ENCODE measurements at regions not wholly inside any gene's neighbourhood (a gene's known extent, or its start where the extent isn't known, plus 50 kb on each side); places are given as distances from the start of the nearest gene placed in this dataset.

GRCh38 chr5:107088907-107089306 lies 581.8 kb downstream of the EFNA5 start:
- DNase-seq = no peak

GRCh38 chr5:107085572-107085971 lies 585.2 kb downstream of the EFNA5 start:
- no peak for DNase-seq

- no peak for DNase-seq
Measured at GRCh38 chr5:107074996-107075395, 595.7 kb downstream of the EFNA5 start.

- no peak for DNase-seq
Measured at GRCh38 chr5:107072967-107073366, 597.8 kb downstream of the EFNA5 start.

GRCh38 chr5:107072440-107072839 lies 598.3 kb downstream of the EFNA5 start:
- DNase-seq = no peak

- no peak for DNase-seq
Measured at GRCh38 chr5:107068782-107069181, 602.0 kb downstream of the EFNA5 start.

GRCh38 chr5:107067395-107067794 lies 603.3 kb downstream of the EFNA5 start:
- peak in 46 of 58 donors; percentile 1 to 65 (median 25) for DNase-seq

- no peak for DNase-seq
Measured at GRCh38 chr5:107063511-107063910, 607.2 kb downstream of the EFNA5 start.

- DNase-seq = no peak
Measured at GRCh38 chr5:107058803-107059202, 611.9 kb downstream of the EFNA5 start.

- DNase-seq = no peak
Measured at GRCh38 chr5:107058235-107058634, 612.5 kb downstream of the EFNA5 start.

- DNase-seq = no peak
Measured at GRCh38 chr5:107056278-107056677, 614.5 kb downstream of the EFNA5 start.

- DNase-seq = no peak
Measured at GRCh38 chr5:107047048-107047447, 623.7 kb downstream of the EFNA5 start.

GRCh38 chr5:107043665-107044064 lies 627.1 kb downstream of the EFNA5 start:
- DNase-seq = no peak

GRCh38 chr5:107040907-107041306 lies 629.8 kb downstream of the EFNA5 start:
- no peak for DNase-seq

- DNase-seq = no peak
Measured at GRCh38 chr5:107032629-107033028, 638.1 kb downstream of the EFNA5 start.

- no peak for DNase-seq
Measured at GRCh38 chr5:107028938-107029337, 641.8 kb downstream of the EFNA5 start.

- no peak for DNase-seq
Measured at GRCh38 chr5:107025712-107026497, 644.8 kb downstream of the EFNA5 start.

GRCh38 chr5:107023732-107024131 lies 647.0 kb downstream of the EFNA5 start:
- no peak for DNase-seq

GRCh38 chr5:107021575-107021974 lies 649.2 kb downstream of the EFNA5 start:
- no peak for DNase-seq

- no peak for DNase-seq
Measured at GRCh38 chr5:107020626-107021025, 650.1 kb downstream of the EFNA5 start.

GRCh38 chr5:107017616-107018015 lies 653.1 kb downstream of the EFNA5 start:
- DNase-seq = no peak

- no peak for DNase-seq
Measured at GRCh38 chr5:107012371-107012770, 658.4 kb downstream of the EFNA5 start.

GRCh38 chr5:107011605-107012004 lies 659.1 kb downstream of the EFNA5 start:
- DNase-seq = no peak

GRCh38 chr5:107010060-107010459 lies 660.7 kb downstream of the EFNA5 start:
- no peak for DNase-seq

Data from anterior cingulate cortex (tissue), 58 donors.